Endometrial microvascular endothelial cells (primary cell): ENCODE measurements at regions not wholly inside any gene's neighbourhood (a gene's known extent, or its start where the extent isn't known, plus 50 kb on each side); places are given as distances from the start of the nearest gene placed in this dataset.

Source experiments
- in situ Hi-C: cut with HindIII; loops from 2 replicates; pipeline ENCODE4 v1.10.0; 2017; ENCODE audit warnings: low sequenced_read_pairs, low pct_unique_long_range_greater_than_20kb; ENCODE audit errors: inconsistent ontology term

DNA sequence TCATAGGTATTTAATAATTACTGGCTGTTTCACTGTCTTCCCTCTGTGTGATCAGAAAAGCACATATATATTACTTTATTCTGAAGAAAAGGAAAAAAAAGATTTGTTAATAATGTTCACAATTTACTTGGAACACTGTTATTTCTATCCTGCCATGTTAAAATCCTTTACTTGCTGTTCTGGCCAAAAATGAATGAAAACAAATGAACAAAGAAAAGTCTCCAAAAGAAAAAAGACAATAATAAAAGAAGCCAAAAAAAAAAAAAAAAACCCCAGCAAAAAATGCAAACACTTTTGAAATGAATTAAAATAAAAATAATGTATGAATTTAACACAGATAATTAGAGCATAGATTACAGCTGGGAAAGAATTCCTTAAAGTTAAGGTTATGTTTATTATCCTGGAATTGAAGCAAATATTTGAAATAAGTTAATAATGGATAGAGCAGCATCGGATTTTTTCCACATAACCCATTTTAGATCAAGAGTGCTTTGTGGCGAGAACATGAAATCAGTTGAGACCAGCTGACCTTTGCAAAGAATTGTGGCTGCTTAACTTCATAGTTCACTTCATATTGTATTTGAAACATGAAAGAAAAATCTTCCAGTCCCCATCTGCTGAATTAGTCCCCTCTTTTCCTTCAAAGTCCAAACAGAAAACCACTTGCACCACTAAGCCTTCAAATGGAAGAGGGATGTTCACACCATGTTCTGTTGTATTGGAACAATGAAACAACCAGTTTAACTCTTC lies 444.8 kb downstream of the ADAMTS20 start:
- in situ Hi-C loops = no loop called here

DNA sequence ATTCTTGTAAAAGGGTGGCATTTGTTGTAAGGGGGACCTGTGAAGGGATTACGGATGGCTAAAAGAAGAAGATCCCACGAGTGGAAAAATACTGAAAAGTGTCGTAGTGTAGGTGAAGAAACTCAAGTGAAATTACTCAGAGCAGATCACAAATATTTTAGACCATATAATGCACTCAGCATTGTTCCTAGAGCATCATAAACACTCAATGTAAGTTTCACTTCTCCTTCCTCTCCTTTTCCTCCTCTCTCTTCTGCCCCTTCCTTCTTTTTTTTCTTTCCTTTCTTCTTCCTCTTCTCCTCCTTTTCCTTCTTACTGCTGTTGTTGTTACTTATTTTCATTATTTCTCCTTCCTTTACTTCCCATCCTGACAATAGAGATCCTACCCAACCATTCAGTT lies 445.6 kb downstream of the ADAMTS20 start:
- in situ Hi-C loops = no loop called here

DNA sequence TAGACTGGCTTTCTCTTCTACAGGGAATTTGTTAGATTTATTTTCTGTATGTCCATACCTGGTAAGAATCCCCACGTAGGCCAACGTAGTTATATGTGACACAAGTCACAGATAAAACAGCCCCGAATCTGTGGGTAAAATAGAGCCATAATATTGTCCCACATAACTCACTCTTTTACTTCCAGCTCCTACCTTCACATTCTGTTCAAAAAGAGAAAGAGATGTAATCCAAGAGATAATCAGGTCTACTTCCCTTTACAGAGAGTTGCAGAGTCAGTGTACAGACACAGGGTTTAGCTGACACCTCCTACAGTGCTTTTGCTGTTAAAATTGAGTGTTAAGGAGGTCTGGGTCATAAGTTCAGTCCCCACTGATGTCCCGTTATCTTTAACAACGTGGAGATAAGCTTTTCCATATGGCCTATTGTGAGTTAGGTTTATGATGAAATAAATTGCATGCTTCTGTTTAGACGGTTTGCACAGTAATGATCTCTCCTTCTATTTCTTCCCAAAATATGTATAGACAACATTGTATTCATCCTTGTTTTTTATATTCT lies 446.5 kb downstream of the ADAMTS20 start:
- in situ Hi-C loops = no loop called here

DNA sequence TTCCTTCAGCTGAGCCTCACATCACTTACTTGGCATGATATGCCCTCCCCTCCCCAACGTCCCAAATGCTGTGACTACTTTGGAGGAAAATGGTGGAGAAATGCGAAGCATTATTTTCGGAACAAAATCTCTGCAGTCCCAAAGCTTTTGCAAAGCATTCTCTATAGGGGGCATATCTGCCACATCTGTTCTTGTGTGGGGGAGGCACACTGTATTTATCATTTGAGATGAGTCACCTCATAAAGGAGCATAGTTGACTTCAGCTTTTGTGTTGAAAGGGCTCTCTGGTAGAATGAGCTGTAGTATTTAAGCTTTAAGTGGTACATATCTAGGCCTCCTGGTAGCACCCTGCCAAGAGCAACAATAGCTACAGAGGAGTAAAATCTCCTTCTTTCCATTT lies 447.5 kb downstream of the ADAMTS20 start:
- in situ Hi-C loops = no loop called here

DNA sequence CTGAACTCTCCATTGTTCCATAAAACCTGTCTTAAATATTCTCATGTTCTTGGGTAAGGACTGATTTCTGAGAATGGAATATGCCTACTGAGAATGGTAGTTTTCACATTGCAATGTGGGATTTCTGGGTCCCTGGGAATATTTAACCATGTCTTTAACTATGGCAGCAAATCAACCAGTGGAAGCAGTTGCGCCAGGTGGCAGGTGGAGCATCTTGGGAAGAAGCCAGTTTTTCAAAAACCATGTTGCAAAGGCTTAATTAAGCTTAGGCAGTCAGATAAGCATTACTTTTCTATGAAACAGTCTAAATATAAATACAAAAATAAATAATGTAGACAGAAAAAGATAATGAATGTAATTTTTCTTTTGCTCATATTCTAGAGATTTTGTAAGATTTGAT lies 448.1 kb downstream of the ADAMTS20 start:
- in situ Hi-C loops = no loop called here

DNA sequence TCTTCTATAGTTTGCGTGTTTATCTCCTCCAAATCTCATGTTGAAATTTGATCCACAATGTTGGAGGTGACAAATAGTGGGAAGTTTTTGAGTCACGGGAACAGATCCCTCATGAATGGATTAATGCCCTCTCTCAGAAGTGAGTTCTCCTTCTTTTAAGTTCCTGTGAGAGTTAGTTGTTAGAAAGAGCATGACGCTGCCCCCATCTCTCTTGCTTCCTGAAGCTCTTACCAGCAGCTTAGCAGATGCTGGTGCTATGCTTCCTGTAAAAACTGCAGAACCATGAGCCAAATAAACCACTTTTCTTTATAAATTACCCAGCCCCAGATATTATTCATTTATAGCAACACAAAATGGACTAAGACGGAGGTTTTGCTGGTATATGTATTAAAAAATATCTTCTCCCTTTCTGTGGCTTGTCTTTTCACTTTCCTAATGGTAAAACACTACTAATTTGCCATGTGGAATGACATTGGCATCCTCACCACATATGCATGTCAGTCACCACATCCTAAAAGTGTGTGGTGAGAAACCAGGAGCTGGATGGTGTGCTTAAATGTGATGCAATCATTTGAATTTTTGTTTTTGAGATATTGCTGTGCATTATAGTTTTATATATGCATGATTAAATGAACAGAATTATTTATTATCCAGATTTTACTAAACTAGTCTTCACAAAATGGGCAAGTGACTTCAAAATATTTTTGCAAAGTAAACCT lies 449.3 kb downstream of the ADAMTS20 start:
- in situ Hi-C loops = no loop called here

DNA sequence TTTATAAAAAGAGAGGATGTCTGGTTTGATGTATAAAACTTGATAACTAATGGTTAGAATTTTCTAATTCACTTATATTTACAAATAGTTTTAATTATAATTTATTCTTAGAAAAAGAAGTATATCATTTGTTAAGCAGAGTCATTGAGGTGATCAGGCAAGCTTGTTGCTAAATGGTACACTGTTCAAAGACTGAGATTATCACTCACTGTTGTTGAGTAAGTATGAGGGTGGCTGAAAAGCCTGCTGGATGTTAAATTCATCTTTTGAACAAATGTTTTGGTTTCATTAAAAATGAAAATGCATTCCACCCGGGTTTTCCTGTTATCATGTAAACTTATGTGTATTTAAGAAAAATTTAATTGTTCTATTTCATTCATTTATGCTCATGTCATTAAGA lies 451.8 kb downstream of the ADAMTS20 start:
- in situ Hi-C loops = no loop called here

DNA sequence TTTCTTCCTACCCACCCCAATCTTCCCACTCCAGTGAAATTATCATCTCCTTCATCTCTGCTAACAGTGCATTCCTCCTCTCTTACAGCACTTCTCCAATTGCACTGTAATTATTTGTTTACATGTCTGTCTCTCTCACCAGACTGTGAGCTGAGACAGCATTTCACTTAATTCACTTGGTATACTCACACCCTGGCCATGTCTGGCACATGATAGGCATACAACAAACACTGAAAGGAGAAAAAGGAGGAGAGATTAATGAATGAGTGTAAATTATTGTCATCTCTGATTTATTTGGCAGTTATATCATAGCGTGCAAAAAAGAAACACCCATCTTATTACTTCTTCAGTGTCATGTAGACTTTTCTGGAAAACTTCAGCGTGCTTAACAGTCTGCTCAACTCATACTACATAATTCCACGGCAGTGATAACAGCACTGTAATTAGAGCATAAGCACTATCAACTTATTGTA lies 452.3 kb downstream of the ADAMTS20 start:
- in situ Hi-C loops = no loop called here

DNA sequence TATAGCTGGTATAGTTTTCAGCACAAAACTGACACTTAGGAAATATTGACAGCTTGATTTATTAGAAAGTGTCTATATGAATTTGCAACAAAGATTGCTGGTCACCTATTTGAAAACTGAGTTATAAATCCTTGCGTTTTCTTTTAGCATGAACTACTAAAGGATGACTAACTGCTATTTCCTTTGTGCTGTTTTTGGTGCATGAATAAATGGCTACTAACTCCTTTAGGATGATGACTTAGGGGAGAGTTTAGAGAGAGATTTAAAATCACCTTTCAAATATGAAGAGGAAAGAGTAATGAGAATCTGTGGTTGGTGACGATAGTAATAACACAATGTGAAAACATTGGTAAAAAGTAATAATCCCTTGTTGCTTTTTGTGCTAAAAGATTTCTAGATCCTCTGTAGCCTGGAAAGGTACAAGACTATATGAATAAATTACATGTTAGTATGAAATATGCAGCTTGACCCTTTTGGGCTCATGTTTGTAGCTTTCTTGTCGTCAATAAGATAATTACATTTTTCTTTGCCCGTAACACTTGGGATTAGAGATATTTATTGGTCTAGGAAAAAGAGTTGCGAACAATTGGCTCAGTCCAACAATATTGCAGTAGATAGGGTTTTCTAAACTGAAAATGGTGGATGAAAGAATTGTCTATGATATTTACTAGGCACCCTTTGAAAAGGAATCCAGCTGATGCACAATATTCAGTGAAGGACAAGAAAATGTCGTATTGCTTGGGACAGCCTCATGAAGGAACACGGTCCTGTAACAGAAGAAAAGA lies 453.0 kb downstream of the ADAMTS20 start:
- in situ Hi-C loops = no loop called here

DNA sequence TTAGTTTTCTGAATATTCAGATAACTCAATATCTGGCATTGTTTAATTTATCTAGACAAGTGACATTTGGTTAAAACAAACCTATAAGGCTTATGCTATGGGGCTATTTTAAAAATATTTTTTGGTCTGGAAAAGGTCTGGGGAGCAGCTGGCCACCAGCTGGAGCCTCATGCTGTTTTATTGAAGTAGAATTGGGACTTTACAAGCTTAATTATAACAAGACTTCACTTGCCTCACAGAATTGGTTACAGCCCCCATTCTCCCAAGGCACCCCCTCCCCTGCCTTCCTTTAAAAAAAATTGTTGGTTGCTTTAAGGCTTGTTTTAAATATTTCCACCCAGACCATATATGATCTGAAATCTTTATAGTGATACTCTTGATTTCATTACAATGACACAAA lies 453.9 kb downstream of the ADAMTS20 start:
- in situ Hi-C loops = no loop called here

DNA sequence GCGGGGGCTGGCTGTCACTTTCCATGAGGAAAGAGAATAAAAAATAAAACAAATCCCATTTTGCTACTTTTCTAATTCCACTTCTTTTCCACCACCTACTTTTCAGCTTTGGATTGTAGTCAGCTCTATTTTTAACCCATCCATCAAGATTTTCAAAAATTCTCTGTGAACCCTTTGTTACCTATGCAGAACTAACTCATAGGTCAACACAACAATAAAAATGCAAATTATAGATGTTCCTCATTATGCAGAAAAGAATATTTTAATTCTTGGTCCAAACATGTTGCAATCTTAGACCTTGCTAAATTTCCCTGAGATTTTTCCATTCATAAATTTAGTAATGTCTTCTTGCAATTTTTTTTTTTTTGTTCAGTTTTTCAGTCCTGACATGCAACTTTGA lies 454.5 kb downstream of the ADAMTS20 start:
- in situ Hi-C loops = no loop called here

DNA sequence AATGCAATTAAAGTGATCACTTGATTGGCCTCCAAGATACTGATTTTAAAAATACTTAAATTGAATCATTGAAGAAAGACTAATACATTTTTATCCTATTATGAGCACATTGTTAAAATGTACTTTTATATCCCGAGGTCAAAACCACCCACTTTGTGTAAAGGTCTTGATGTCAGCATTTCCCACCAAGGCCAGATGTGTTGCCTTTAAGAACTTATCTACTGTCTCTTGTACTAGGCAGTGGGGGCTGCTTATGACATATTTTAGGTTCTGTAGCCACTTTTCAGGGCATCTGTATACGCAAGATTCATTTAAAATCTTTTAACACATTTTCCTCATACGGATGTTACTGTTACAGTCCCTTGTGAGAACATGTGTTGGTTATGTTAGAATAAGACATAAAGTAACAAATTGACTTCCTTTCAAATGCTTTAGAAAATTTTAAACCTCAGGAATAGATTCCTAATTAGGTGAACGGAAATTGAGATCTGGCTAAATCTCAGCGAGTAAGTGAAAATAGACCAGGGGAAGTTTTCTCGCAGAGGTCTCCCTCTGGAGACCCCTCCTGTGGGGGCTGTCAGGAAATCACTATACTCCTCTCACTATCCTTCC lies 456.2 kb downstream of the ADAMTS20 start:
- in situ Hi-C loops = no loop called here

DNA sequence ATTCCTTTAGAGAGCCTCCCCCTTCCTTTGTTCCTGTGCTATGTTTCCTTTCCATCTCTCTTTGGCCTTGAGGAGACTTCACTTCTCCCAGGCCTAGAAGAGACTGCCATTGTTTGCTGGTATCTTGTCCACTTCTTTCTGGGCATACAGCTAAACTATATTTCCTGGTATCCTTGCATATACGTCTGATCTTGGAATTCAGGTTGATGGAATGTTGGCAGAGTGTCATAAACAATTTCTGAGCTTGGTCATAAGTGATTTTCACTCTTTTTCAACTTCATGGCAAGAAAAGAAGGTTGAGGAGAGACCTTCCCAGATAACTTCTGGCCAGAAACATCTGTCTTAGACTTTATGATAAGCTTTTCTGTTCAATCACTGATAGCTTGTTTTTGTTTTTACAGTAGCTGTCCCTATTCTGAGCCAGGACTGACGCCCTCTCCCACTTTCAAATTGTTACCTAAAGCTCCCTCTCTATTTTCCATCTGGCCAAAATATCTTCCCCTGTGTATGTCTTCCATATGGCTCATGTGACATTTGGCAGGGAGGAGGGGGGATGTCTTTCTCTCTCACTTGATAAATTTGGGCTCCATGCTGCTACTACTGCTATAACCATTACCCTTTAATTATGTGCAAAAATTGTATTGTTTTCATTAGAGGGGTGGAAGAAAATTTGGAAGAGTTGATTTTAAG lies 457.0 kb downstream of the ADAMTS20 start:
- in situ Hi-C loops = no loop called here

DNA sequence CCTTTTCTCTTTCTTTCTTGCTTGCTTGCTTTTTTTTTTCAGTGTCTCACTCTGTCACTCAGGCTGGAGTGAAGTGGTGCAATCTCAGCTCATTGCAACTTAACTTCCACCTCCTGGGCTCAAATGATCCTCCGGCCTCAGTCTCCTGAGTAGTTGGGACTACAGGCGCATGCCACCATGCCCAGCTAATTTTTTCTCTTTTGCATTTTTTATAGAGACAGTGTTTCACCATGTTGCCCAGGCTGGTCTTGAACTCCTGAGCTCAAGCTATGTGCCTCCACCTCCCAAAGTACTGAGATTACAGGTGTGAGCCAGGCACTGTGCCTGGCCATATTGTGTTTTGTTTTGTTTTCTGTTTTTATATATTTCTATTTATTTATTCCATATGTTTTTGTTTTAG lies 461.0 kb downstream of the ADAMTS20 start:
- in situ Hi-C loops = no loop called here

DNA sequence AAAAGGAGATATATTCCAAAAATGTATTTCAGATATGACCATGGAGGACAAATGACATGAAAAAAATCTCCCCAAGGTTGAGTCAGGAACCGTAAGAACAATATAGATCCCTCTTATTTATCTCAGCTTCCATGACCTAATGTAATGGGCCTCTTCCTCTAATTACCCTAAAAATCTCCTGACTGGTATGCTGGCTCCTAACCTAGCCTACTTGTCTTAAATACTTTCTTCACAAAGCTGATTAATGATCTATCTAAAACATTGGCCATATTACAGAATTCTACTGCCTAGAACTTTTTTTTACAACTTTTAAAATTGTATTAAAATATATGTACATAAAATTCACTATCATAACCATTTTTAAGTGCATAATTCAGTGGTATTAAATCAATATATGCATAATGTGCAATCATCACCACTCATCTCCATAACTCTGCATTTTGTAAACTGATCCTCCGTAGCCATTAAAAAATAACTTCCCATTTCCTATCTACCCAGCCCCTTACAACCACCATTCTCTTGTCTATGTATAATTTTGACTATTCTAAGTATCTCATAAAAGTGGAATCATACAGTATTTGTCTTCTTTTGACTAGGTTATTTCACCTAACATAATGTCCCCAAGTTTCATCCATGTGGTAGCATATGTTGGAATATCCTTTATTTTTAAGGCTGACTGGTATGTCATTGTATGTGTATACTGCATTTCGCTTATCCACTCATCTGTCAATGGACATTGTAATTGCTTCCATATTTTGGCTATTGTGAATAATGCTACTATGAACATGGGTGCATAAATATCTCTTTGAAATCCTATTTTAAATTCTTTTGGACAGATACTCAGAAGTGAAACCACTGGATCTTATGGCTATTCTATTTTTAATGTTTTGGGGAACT lies 464.6 kb downstream of the ADAMTS20 start:
- in situ Hi-C loops = no loop called here

DNA sequence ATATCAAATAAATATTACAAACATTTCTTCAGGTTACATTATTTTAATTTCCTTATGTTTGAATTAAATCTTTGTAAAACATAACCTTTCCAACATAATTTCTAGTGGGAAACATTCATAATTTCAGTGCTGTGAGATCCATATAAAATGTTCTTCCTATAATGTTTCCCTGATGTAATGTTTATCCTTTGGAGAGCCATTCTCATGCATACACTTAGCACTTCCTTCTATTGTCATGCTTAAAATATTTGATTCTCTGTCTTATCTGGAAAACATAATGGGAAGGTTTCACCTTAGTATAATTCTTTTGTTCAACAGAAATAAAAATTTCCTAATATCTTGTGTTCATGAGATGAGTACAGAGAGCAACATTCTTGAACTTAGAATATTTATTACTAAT lies 472.5 kb downstream of the ADAMTS20 start:
- in situ Hi-C loops = no loop called here

DNA sequence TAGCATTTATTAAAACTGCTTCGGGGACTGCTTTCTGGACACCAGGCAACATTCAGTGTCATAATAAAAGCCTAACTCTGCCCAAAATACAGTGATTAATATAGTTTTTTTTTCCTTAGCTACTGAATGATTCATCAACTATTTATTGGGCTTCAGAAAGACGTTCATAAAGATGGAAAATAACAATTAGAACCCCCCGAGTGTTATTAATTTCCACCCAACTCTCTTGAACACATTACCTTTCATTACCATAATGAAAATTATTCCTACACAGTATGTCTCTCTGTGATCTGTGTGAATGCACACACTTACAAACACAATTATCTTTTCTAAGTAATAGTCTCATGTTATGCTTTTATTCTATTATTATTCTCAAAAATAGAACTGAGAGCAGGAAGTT lies 473.0 kb downstream of the ADAMTS20 start:
- in situ Hi-C loops = no loop called here

DNA sequence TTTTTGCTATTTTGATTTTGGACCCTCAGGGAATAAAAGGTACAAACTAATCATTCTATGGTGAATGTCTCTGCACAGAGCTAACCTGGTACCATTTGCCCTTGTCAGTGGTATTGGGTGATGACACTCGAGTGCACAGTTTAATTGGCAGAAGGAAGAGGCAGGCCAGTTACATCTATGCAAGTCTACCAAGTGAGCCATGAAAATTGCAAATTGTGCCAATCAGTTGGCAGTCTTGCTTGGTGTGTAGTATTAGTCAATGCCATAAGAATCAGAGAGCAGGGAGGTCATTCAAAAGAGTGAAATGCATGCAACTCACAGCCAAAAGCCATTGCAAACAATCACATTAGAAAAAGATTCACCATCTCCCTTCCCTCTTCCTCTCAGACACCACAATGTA lies 479.6 kb downstream of the ADAMTS20 start:
- in situ Hi-C loops = no loop called here
